Esophagus muscularis mucosa (tissue), 3 donors: ENCODE measurements at regions not wholly inside any gene's neighbourhood (a gene's known extent, or its start where the extent isn't known, plus 50 kb on each side); places are given as distances from the start of the nearest gene placed in this dataset.

Experiments used
- CTCF ChIP-seq, 3 experiments: fragments of 200-600 bp in 2 of 3; fragments of 450-650 bp in 1 of 3; sonication (generic) in 2 of 3; IDR thresholded peaks; one replicate each; pipeline ENCODE4 v1.5.1; 2017 to 2019; ENCODE audit warnings: antibody characterized with exemption in 3 of 3, mild to moderate bottlenecking in 2 of 3, moderate library complexity in 1 of 3
- POLR2A ChIP-seq: fragments of 450-650 bp; IDR thresholded peaks from one replicate; pipeline ENCODE4 v1.6.1; 2017; ENCODE audit warnings: antibody characterized with exemption, moderate library complexity, mild to moderate bottlenecking, low read depth

- no peak for TF ChIP-seq CTCF (IDR thresholded peaks at IDR 0.05)
- TF ChIP-seq POLR2A, result no peak
Measured at GRCh38 chr12:89192429-89192828, 159.9 kb downstream of the DUSP6 start.
